Activated CD4-positive, alpha-beta T cell treated with anti-CD3 and anti-CD28 coated beads for 4 hours (primary cell): ENCODE measurements at regions not wholly inside any gene's neighbourhood (a gene's known extent, or its start where the extent isn't known, plus 50 kb on each side); places are given as distances from the start of the nearest gene placed in this dataset.

ENCODE experiments used
- DNase-seq, 2 donors: peaks; one replicate each; pipeline ENCODE4 v3.0.0-alpha.2; 2020

GRCh38 chr11:37560346-37560745, 962.3 kb upstream of the RAG2 start:
- no peak for DNase-seq

DNA sequence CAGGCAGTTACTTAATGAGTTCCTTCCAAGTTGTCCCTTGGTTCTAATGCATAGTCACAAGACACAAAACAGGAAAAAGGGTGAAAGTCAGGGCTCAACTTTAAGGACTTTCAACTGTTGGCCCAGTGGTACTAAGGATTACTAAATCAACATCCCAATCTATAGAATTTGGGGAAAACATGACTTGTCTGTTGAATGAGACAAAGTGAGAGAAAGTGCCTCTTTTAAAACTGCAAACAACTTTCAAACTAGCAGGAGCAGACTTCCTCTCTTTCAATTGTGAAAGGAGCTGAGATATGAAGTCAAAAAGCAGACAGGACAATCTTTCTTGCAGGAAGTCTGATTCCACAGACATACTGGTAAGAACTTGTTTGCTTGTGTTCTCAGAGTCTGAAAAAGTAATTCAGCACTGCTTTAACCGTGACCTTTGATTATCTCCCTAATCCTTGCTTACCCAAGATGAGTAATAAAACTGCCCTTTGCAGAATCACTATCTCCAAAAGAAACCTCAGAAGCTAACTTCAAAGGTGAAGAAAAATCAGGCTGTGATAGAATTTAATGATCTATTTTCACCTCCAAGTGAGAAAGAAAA, 960.7 kb upstream of the RAG2 start:
- DNase-seq: no peak

DNA sequence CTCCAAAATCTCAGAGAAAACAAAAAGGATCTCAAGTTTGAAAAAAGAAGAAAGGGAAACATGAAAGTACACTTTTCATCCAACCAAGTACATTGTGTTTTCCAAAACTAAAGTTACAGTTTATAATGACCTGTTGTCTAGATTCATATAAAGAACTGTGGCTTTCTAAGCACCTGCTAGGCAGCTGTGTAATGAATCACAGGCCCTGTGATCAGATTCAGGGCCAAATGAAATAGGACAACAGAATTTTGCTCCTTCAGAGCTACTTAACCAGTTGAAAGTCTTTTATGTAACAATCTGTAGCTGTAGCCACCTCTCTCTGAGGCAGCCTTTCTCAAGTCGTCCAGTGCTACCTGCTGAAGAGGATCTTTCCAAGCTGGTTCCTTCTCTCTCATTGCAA, 960.0 kb upstream of the RAG2 start:
- no peak for DNase-seq

- DNase-seq: no peak
These were observed 954.2 kb upstream of the RAG2 start for GRCh38 chr11:37552284-37552683.

GRCh38 chr11:37544491-37544890, 946.5 kb upstream of the RAG2 start:
- DNase-seq: no peak

- DNase-seq: no peak
These were observed 935.8 kb upstream of the RAG2 start for GRCh38 chr11:37533830-37534229.

GRCh38 chr11:37533087-37533486, 935.1 kb upstream of the RAG2 start:
- no peak for DNase-seq

GRCh38 chr11:37532271-37532670, 934.2 kb upstream of the RAG2 start:
- no peak for DNase-seq

GRCh38 chr11:37527545-37527944, 929.5 kb upstream of the RAG2 start:
- DNase-seq: no peak

- no peak for DNase-seq
These were observed 927.3 kb upstream of the RAG2 start for GRCh38 chr11:37525336-37525735.

GRCh38 chr11:37519781-37520180, 921.7 kb upstream of the RAG2 start:
- DNase-seq: no peak

DNA sequence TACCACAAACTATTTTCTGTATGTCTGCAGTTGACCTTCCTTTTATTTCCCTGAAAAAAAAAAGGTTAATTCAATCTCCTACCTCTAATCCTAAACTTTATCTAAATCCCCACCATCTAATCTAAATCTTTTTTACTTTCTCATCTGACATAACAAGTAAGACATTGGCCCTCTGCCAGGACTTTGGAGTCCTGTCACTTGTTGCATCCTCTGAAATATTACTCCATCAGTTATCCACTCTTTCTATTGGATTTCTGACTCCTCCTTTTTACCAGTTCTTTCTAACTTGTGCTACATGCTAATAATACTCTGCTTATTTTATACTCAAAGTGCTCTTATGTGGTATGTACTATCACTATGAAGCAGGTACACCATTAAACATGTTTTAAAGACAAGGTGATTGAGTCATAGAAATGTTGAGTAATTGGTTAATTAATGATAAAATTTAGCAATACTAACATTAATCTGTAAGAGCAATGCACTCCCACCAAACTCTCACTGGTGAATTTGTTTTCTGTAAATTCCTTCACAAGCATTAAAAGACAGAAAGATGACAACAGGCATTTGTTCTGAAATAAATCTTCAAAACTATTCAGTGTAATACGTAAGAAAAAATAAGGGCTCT, 914.2 kb upstream of the RAG2 start:
- DNase-seq: no peak

DNA sequence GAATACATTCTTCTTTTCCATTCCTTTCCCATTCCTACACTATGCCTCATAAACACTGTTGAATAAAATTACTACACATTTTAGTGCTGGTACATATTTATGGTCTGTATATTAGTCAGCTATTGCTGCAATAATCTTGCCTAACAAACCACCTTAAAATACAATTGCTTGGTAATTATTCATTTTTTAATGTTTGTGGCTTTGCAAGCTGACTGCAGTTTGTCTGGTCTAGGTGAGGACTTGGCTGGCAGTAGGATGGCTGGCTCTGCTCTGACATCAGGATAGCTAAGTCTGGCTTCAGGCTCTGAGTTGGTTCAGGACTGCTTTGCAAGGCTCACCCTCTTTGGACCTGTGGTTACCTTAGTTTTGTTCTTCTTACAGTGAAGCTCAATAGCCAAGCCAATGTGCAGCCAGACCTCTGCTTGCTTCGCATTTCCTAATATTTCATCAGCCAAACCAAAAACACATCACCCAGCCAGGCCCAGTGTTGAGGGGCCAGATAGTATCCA, 913.4 kb upstream of the RAG2 start:
- DNase-seq: no peak

DNA sequence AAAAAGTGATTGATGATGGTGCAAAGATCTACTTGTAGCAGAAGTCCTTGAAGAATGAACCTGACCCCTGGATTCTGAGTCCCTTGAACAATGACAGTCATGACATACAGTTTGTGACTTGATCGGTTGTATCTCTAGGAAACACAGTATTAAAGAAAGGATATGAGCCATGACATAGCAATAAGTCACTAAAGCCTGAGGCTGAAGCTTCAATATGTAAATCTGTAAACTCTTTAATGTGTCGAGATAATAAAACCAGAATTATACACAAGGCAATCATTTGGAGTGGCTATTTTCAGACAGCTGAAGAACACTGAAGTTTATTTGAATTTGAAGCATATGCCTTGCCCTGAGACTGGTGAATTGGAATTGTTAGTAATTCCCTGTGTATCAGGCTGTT, 911.5 kb upstream of the RAG2 start:
- no peak for DNase-seq

DNA sequence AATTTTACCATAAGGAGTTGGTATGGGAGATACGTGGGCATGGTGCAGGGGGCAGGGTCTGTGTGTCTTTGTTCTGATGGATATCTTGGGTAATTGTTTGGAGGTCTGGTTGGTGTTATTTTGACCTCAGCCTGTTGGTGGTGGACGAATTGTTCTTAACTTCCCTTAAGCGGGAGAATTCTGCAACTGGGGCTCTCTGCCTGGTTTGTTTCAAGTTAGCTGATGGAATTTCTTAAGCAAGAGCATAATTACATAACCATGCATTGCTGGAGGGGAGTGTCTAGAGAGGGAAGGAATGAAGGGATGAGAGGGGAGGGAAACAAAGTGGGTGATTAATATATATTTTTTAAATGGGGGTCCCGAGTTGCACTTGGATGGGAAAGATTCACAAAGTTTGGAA, 908.5 kb upstream of the RAG2 start:
- no peak for DNase-seq

DNA sequence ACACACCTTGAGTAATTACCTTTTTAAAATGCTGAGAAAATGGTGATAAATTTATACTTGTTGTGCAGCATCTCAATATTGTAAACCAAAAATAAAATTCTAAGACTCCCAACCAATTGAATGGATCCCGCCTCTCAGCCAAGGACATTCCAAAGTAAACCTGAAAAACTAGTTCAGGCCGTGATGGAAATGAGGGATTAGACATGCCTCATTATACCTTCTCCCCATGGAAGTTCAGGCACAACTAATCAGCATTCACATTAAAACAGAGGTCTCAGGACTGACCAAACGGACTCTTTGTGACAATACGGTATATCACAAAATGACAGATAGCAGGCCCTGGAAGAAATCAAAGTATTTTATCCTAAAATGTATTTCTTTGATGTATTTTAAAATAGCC, 907.4 kb upstream of the RAG2 start:
- DNase-seq: no peak

GRCh38 chr11:37504921-37505320, 906.9 kb upstream of the RAG2 start:
- DNase-seq: no peak

DNA sequence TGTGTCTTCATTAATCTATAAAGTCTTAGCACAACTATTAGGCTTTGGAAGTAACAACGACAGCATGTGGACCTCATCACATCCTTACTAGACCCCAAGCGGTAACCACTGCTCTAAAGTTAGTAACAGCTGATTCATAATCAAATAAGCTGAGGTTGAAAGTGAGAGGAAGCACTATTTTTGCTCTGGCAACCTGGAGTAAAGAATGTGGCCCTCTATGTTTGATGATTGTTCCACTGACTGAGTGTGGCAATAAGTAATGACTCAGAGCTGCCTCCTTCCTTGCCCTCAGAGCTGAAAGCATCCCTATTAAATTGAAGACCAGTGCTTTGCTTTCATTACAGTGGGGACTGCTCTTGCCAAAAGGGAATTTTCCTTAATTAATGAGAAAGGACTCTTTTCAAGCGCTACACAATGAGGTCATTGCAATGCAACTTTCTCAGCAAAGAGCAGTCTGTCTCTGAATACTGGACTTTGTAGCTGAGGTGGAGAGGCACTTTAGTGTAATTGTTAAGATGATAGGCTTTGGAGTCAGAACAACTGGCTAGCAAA, 906.1 kb upstream of the RAG2 start:
- DNase-seq: no peak

GRCh38 chr11:37503411-37504059, 905.5 kb upstream of the RAG2 start:
- no peak for DNase-seq

DNA sequence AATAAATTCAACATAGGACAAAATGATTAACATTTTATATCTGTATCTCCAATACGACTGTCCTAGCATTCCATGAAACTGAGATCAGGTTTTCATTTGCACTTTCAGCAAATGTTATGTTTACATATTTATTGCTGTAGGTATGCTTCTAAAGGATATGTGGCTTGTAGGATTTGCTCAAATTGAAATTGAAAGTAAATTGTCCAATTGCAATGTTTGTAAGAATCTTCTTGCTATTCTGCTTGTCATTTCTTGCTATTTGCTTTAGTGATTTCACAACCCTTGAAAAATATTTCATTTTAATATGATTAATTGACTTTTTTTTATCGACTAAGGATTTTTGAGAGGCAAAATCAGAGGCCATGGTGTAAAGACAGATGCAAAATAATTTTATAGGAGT, 904.2 kb upstream of the RAG2 start:
- DNase-seq: no peak

DNA sequence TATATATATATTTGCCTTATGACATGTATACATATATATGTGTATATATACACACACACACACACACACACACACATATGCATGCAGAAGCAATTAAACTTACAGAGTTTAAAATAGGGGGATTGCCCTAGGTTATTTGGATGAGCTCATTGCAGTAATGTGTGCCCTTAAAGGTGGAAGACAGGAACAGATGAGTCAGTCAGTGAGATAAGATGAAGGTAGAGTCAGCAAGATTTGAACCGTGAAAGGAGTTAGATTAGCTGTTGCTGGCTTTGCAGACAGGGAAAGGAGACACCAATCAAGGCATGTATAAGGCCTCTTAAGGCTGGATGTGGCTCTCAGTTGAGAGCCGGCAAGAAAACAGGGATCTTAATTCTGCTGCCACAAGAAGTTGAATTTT, 902.4 kb upstream of the RAG2 start:
- no peak for DNase-seq

DNA sequence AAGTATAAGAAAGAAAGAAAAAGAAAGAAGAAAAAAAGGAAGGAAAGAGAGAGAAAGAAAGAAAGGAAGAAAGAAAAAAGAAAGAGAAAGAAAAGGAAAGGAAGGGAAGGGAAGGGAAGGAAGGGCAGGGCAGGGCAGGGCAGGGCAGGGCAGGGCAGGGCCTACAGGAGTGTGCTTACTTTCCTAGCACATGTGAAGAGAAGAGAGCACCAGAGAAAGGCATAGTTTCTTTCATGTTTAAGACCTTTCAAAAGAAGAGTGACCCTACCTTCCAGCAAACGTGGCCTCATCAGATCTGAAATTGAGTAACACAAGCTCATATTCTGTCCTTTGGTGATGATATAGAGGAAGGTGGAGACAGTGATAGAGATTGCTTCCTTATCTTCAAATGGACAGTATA, 899.3 kb upstream of the RAG2 start:
- DNase-seq: no peak

GRCh38 chr11:37496201-37496600, 898.2 kb upstream of the RAG2 start:
- DNase-seq: no peak

DNA sequence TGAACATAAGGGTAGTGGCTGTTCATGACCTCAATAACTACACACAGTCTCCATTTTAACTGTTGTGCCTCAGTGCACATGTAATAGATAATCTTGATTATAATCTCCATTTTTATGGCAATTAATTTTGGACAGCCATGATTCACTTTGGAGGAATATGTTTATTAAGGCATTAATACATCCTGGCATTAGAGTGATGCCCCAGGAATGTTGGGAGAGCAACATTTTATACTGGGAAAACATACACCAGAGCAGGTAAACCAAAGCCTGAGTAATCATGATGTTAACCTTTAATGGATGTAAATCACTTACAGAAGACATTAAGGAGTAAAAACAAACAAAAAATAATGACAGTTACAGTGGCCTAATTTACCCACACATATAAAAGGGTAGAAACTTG, 886.3 kb upstream of the RAG2 start:
- no peak for DNase-seq
